IMR-90 (cell line): ENCODE measurements at regions not wholly inside any gene's neighbourhood (a gene's known extent, or its start where the extent isn't known, plus 50 kb on each side); places are given as distances from the start of the nearest gene placed in this dataset.

Experiments used
- ATAC-seq: fragments of 200-7000 bp; cut with Tn5 transposase; 2 replicates; pipeline ENCODE4 v1.9.1; 2020; ENCODE audit warnings: low read depth, mild to moderate bottlenecking, moderate library complexity
- BruUV-seq: library from RNA; stranded (reverse); fragments of 400-500 nt; replicated peaks from 2 replicates; lab custom pipeline; 2021; lab: Mats Ljungman, UMichigan
- CTCF ChIA-PET: fragments of 300-600 bp; formaldehyde crosslinking; extraction: SDS; loops from one replicate; lab custom pipeline; 2021; ENCODE audit warnings: antibody characterized with exemption; lab: Yijun Ruan, JAX
- POLR2A ChIA-PET: fragments of 300-600 bp; sonication (Branson Sonifier 250); formaldehyde crosslinking; loops from one replicate; lab custom pipeline; 2022; ENCODE audit warnings: antibody characterized with exemption; ENCODE audit not compliant: unreplicated experiment; lab: Charles Lee
- DNase-seq: peaks from one replicate; pipeline ENCODE4 v3.0.0; 2013
- H2AFZ ChIP-seq: replicated peaks from 2 replicates; pipeline ENCODE3; 2013; ENCODE audit warnings: low read length, mild to moderate bottlenecking; ENCODE audit not compliant: poor library complexity
- H2AK5ac ChIP-seq: 2 replicates; pipeline ENCODE4 v1.6.1; 2013; ENCODE audit warnings: low read depth, low read length, inconsistent platforms
- H2AK9ac ChIP-seq: replicated peaks from 2 replicates; pipeline ENCODE3; 2013; ENCODE audit warnings: mild to moderate bottlenecking, low read depth, low read length, moderate library complexity; ENCODE audit not compliant: poor library complexity
- H2BK120ac ChIP-seq: 2 replicates; pipeline ENCODE4 v1.6.1; 2013; ENCODE audit warnings: low read depth, low read length, inconsistent platforms
- H2BK15ac ChIP-seq: 3 replicates; pipeline ENCODE4 v1.6.1; 2013; ENCODE audit warnings: low read depth, low read length, inconsistent platforms
- H2BK20ac ChIP-seq: 2 replicates; pipeline ENCODE4 v1.6.1; 2013; ENCODE audit warnings: low read depth, mild to moderate bottlenecking, inconsistent platforms, low read length, moderate library complexity
- H2BK5ac ChIP-seq: 2 replicates; pipeline ENCODE4 v1.6.1; 2013; ENCODE audit warnings: mild to moderate bottlenecking, low read depth, low read length, inconsistent platforms; ENCODE audit not compliant: poor library complexity, severe bottlenecking
- H3K14ac ChIP-seq: replicated peaks from 2 replicates; pipeline ENCODE4 v1.6.1; 2013; ENCODE audit warnings: low read depth, low read length, inconsistent platforms
- H3K18ac ChIP-seq: 2 replicates; pipeline ENCODE4 v1.6.1; 2013; ENCODE audit warnings: low read depth, low read length, control low read depth
- H3K23ac ChIP-seq: 2 replicates; pipeline ENCODE4 v1.6.1; 2013; ENCODE audit warnings: low read depth, low read length, inconsistent platforms
- H3K27ac ChIP-seq: 2 replicates; pipeline ENCODE4 v1.5.1; 2013; ENCODE audit warnings: mild to moderate bottlenecking, control low read depth, low read length; ENCODE audit not compliant: insufficient read depth
- H3K27me3 ChIP-seq: 2 replicates; pipeline ENCODE4 v1.6.1; 2013; ENCODE audit warnings: low read length; ENCODE audit not compliant: control insufficient read depth, insufficient read depth
- H3K36me3 ChIP-seq: 2 replicates; pipeline ENCODE4 v1.6.1; 2013; ENCODE audit warnings: low read length, mixed read lengths; ENCODE audit not compliant: control insufficient read depth, insufficient read depth
- H3K4ac ChIP-seq: 2 replicates; pipeline ENCODE4 v1.6.1; 2013; ENCODE audit warnings: low read depth, low read length, inconsistent platforms
- H3K4me1 ChIP-seq: 2 replicates; pipeline ENCODE4 v1.6.1; 2013; ENCODE audit warnings: low read length, mixed read lengths; ENCODE audit not compliant: control insufficient read depth, insufficient read depth
- H3K4me2 ChIP-seq: 2 replicates; pipeline ENCODE4 v1.6.1; 2013; ENCODE audit warnings: low read depth, mild to moderate bottlenecking, control low read depth, low read length, moderate library complexity
- H3K4me3 ChIP-seq: 2 replicates; pipeline ENCODE4 v1.5.1; 2013; ENCODE audit warnings: low read depth, mild to moderate bottlenecking, control low read depth, low read length, moderate library complexity; ENCODE audit not compliant: insufficient read depth
- H3K56ac ChIP-seq: 2 replicates; pipeline ENCODE4 v1.6.1; 2013; ENCODE audit warnings: low read length, inconsistent platforms; ENCODE audit not compliant: insufficient read depth; ENCODE audit errors: extremely low read depth
- H3K79me1 ChIP-seq, 2 experiments: 2 replicates each; pipeline ENCODE4 v1.6.1; 2013; ENCODE audit warnings: low read length in 2 of 2, inconsistent platforms in 1 of 2, low read depth in 1 of 2
- H3K9ac ChIP-seq: 2 replicates; pipeline ENCODE4 v1.6.1; 2013; ENCODE audit warnings: low read depth, low read length, control low read depth
- H3K9me1 ChIP-seq: 2 replicates; pipeline ENCODE4 v1.6.1; 2013; ENCODE audit warnings: low read length, inconsistent platforms; ENCODE audit not compliant: insufficient read depth
- H3K9me3 ChIP-seq: 2 replicates; pipeline ENCODE4 v1.6.1; 2013; ENCODE audit warnings: low read length; ENCODE audit not compliant: control insufficient read depth, insufficient read depth
- H4K20me1 ChIP-seq: 2 replicates; pipeline ENCODE4 v1.6.1; 2013; ENCODE audit warnings: low read length, inconsistent platforms; ENCODE audit not compliant: insufficient read depth
- H4K5ac ChIP-seq: 2 replicates; pipeline ENCODE4 v1.6.1; 2013; ENCODE audit warnings: mild to moderate bottlenecking, low read depth, low read length, control low read depth
- H4K8ac ChIP-seq, 2 experiments: 2 replicates each; pipeline ENCODE4 v1.6.1; 2013; ENCODE audit warnings: low read depth in 2 of 2, low read length in 2 of 2, control low read depth in 1 of 2, inconsistent platforms in 1 of 2
- H4K91ac ChIP-seq: 2 replicates; pipeline ENCODE4 v1.6.1; 2013; ENCODE audit warnings: low read depth, low read length, inconsistent platforms; ENCODE audit not compliant: insufficient read depth
- FOS ChIP-seq: fragments of 150-350 bp; IDR thresholded peaks from 2 replicates; pipeline ENCODE4 v1.6.1; 2016; ENCODE audit warnings: low read depth, low read length
- MAZ ChIP-seq: IDR thresholded peaks from 2 replicates; pipeline ENCODE4 v1.6.1; 2012; ENCODE audit warnings: low read depth, mild to moderate bottlenecking, low read length, improper control_type of control experiment, moderate library complexity, borderline replicate concordance
- MXI1 ChIP-seq: IDR thresholded peaks from 2 replicates; pipeline ENCODE4 v1.6.1; 2012; ENCODE audit warnings: low read depth, mild to moderate bottlenecking, low read length, moderate library complexity, borderline replicate concordance
- NFE2L2 ChIP-seq: fragments of 150-350 bp; IDR thresholded peaks from 2 replicates; pipeline ENCODE4 v1.6.1; 2016; ENCODE audit warnings: low read depth, mild to moderate bottlenecking, low read length
- RAD21 ChIP-seq: IDR thresholded peaks from 2 replicates; pipeline ENCODE4 v1.6.1; 2012; ENCODE audit warnings: low read length, improper control_type of control experiment
- SMC3 ChIP-seq: fragments of 150-350 bp; IDR thresholded peaks from 2 replicates; pipeline ENCODE4 v1.6.1; 2016; ENCODE audit warnings: low read depth, mild to moderate bottlenecking, antibody characterized with exemption, low read length, moderate library complexity
- WGBS, 2 experiments: methylation state at CpG; one replicate each; pipeline versions ENCODE4 v1.1.5 to v1.1.7; 2013; ENCODE audit warnings: missing lambda C conversion rate in 2 of 2; ENCODE audit not compliant: insufficient read length in 1 of 2; ENCODE audit errors: extremely low coverage in 2 of 2; 5-methylcytosine and 5-hydroxymethylcytosine counted together
- dilution Hi-C: fragments of 300-500 bp; cut with HindIII; formaldehyde crosslinking; loops from one replicate; pipeline ENCODE4 v1.14.3; 2018; ENCODE audit warnings: low sequenced_read_pairs; ENCODE audit not compliant: unreplicated experiment
- in situ Hi-C: fragments of 300-500 bp; cut with MboI; formaldehyde crosslinking; loops from 3 replicates; pipeline ENCODE4 v1.14.3; 2019; ENCODE audit warnings: low sequenced_read_pairs, inconsistent platforms, mixed read lengths
- intact Hi-C: fragments of 100-400 bp; cut with micrococcal nuclease; formaldehyde crosslinking; loops from 2 replicates; pipeline ENCODE4 v1.10.0; 2022
- TF ChIP-seq, protein P1 (sequence below): fragments of 150-350 bp; IDR thresholded peaks from 2 replicates; pipeline ENCODE4 v1.6.1; 2017; ENCODE audit warnings: mild to moderate bottlenecking, antibody characterized with exemption, low read length, low read depth
- TF ChIP-seq, protein P2 (sequence below): conservative IDR thresholded peaks from 2 replicates; pipeline ENCODE4 v1.5.1; 2012; ENCODE audit warnings: mild to moderate bottlenecking, low read depth, low read length, improper control_type of control experiment

DNA sequence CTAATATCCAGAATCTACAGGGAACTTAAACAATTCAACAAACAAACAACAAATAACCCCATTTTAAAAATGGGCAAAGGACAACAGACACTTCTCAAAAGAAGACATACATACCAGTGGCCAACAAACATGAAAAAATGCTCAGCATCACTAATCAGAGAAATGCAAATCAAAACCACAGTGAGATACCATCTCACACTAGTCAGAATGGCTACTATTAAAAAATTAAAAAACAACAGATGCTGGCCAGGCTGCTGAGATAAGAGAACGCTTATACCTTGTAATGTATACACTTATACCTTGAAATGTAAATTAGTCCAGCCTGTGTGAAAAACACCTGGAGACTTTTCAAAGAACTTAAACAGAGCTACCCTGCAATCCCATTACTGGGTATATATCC lies 166.8 kb downstream of the IBTK start:
- Histone ChIP-seq H4K8ac (no peak overlapping the region), H3K4me2 (no peak overlapping the region), H2BK20ac (no peak overlapping the region), H2AFZ (no peak overlapping the region), H3K36me3 (no peaks in the 10 kb centered on the region), H2BK5ac (no peak overlapping the region), H3K4ac (no peak overlapping the region), H4K5ac (no peak overlapping the region), H3K9me1 (no peaks in the 10 kb centered on the region; the same call in 1 of the 2 replicates), H2AK5ac (no peak overlapping the region), H3K18ac (no peak overlapping the region), H3K9ac (no peak overlapping the region), H3K27ac (no peak overlapping the region), H3K4me3 (no peak overlapping the region), H4K91ac (no peak overlapping the region), H3K27me3 (no peaks in the 10 kb centered on the region), H2AK9ac (no peak overlapping the region), H3K23ac (no peak overlapping the region), H3K79me1 (no peaks in the 10 kb centered on the region), H3K4me1 (no peaks in the 10 kb centered on the region), H3K9me3 (no peaks in the 10 kb centered on the region), H2BK120ac (no peak overlapping the region), H3K56ac (no peak overlapping the region), H3K14ac (no peak overlapping the region), H4K20me1 (no peaks in the 10 kb centered on the region), H2BK15ac (no peak overlapping the region)
- TF ChIP-seq, protein P1, sequence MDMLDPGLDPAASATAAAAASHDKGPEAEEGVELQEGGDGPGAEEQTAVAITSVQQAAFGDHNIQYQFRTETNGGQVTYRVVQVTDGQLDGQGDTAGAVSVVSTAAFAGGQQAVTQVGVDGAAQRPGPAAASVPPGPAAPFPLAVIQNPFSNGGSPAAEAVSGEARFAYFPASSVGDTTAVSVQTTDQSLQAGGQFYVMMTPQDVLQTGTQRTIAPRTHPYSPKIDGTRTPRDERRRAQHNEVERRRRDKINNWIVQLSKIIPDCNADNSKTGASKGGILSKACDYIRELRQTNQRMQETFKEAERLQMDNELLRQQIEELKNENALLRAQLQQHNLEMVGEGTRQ, result no peak
- TF ChIP-seq MXI1 (no peak), MAZ (no peak), SMC3 (no peak), RAD21 (no peak), FOS (no peak), NFE2L2 (no peak)
- TF ChIP-seq, protein P2, sequence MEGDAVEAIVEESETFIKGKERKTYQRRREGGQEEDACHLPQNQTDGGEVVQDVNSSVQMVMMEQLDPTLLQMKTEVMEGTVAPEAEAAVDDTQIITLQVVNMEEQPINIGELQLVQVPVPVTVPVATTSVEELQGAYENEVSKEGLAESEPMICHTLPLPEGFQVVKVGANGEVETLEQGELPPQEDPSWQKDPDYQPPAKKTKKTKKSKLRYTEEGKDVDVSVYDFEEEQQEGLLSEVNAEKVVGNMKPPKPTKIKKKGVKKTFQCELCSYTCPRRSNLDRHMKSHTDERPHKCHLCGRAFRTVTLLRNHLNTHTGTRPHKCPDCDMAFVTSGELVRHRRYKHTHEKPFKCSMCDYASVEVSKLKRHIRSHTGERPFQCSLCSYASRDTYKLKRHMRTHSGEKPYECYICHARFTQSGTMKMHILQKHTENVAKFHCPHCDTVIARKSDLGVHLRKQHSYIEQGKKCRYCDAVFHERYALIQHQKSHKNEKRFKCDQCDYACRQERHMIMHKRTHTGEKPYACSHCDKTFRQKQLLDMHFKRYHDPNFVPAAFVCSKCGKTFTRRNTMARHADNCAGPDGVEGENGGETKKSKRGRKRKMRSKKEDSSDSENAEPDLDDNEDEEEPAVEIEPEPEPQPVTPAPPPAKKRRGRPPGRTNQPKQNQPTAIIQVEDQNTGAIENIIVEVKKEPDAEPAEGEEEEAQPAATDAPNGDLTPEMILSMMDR, result no peak
- WGBS, 2 experiments, result no CpG with 5 or more reads among the region's 1 CpG
- no peak for DNase-seq
- ChIA-PET CTCF (no interaction called here), POLR2A (no interaction called here)
- in situ Hi-C loops, result no loop called here
- ATAC-seq, result no peak
- intact Hi-C loops, result no loop called here
- dilution Hi-C loops, result no loop called here
- BruUV-seq, result no TSS peak
